Mesothelial cell of epicardium (in vitro differentiated cells): ENCODE measurements at regions not wholly inside any gene's neighbourhood (a gene's known extent, or its start where the extent isn't known, plus 50 kb on each side); places are given as distances from the start of the nearest gene placed in this dataset.
"Not testable (repeated sequence)": the region's sequence is repeated elsewhere in the genome, so short reads cannot be mapped to it uniquely, and the experiment has no call there.

Experiments
- DNase-seq, 2 experiments: peaks; one replicate each; pipeline ENCODE4 v3.0.0; 2021; ENCODE audit warnings: low spot score in 2 of 2; ENCODE audit not compliant: unreplicated experiment in 2 of 2
- H3K27ac Mint-ChIP-seq: 2 replicates; pipeline ENCODE4 v1.8.0; 2021; ENCODE audit warnings: mixed read lengths
- H3K27me3 Mint-ChIP-seq: 2 replicates; pipeline ENCODE4 v1.8.0; 2021; ENCODE audit warnings: low read depth, mixed read lengths
- H3K36me3 Mint-ChIP-seq: 2 replicates; pipeline ENCODE4 v1.8.0; 2021; ENCODE audit warnings: mixed read lengths
- H3K4me1 Mint-ChIP-seq: 2 replicates; pipeline ENCODE4 v1.8.0; 2021; ENCODE audit warnings: mixed read lengths
- H3K4me3 Mint-ChIP-seq: 2 replicates; pipeline ENCODE4 v1.8.0; 2021; ENCODE audit warnings: mild to moderate bottlenecking, moderate library complexity, mixed read lengths
- H3K9me3 Mint-ChIP-seq: 2 replicates; pipeline ENCODE4 v1.8.0; 2021; ENCODE audit warnings: mixed read lengths
- CTCF ChIP-seq: fragments of 200-600 bp; sonication (generic); IDR thresholded peaks from one replicate; pipeline ENCODE4 v1.5.0; 2021; ENCODE audit warnings: antibody characterized with exemption; ENCODE audit not compliant: unreplicated experiment

GRCh38 chr6:169363590-169363989 lies 109.9 kb upstream of the THBS2 start:
- peaks cover 7% of the 10 kb centered on the region for H3K27me3 Mint-ChIP-seq
- H3K4me3 Mint-ChIP-seq = no peak overlapping the region
- no peak overlapping the region for H3K27ac Mint-ChIP-seq
- H3K36me3 Mint-ChIP-seq = no peaks in the 10 kb centered on the region
- H3K9me3 Mint-ChIP-seq = peaks cover 4% of the 10 kb centered on the region
- TF ChIP-seq CTCF = no peak
- no peaks in the 10 kb centered on the region for H3K4me1 Mint-ChIP-seq
- no peak for DNase-seq

GRCh38 chr6:169362501-169363121 lies 109.0 kb upstream of the THBS2 start:
- H3K4me1 Mint-ChIP-seq = no peaks in the 10 kb centered on the region
- no peak overlapping the region for H3K4me3 Mint-ChIP-seq
- H3K36me3 Mint-ChIP-seq = no peaks in the 10 kb centered on the region
- peaks cover 4% of the 10 kb centered on the region for H3K9me3 Mint-ChIP-seq
- H3K27me3 Mint-ChIP-seq = peaks cover 6% of the 10 kb centered on the region
- no peak for TF ChIP-seq CTCF
- H3K27ac Mint-ChIP-seq = no peak overlapping the region
- no peak for DNase-seq

- not testable (repeated sequence) for DNase-seq, H3K27ac Mint-ChIP-seq, H3K4me3 Mint-ChIP-seq, H3K36me3 Mint-ChIP-seq, H3K4me1 Mint-ChIP-seq, H3K27me3 Mint-ChIP-seq
- peaks cover 40% of the 10 kb centered on the region for H3K9me3 Mint-ChIP-seq
These were observed 101.4 kb upstream of the THBS2 start for GRCh38 chr6:169355001-169355400.

GRCh38 chr6:169345146-169345545 lies 91.5 kb upstream of the THBS2 start:
- Mint-ChIP-seq H3K36me3 (no peaks in the 10 kb centered on the region), H3K4me1 (peaks cover 21% of the 10 kb centered on the region), H3K4me3 (no peak overlapping the region), H3K27me3 (no peaks in the 10 kb centered on the region), H3K9me3 (peaks cover 19% of the 10 kb centered on the region), H3K27ac (no peak overlapping the region)
- TF ChIP-seq CTCF = no peak
- DNase-seq = no peak

- Mint-ChIP-seq H3K36me3 (no peaks in the 10 kb centered on the region), H3K9me3 (peaks cover 17% of the 10 kb centered on the region), H3K4me3 (no peak overlapping the region), H3K27me3 (no peaks in the 10 kb centered on the region), H3K27ac (no peak overlapping the region), H3K4me1 (peaks cover 25% of the 10 kb centered on the region)
- no peak for DNase-seq
- no peak for TF ChIP-seq CTCF
These were observed 91.1 kb upstream of the THBS2 start for GRCh38 chr6:169344750-169345065.

GRCh38 chr6:169343886-169344749 lies 90.5 kb upstream of the THBS2 start:
- Mint-ChIP-seq H3K36me3 (no peaks in the 10 kb centered on the region), H3K4me1 (peaks cover 31% of the 10 kb centered on the region), H3K4me3 (no peak overlapping the region), H3K9me3 (peaks cover 11% of the 10 kb centered on the region), H3K27ac (no peak overlapping the region), H3K27me3 (no peaks in the 10 kb centered on the region)
- TF ChIP-seq CTCF = no peak
- DNase-seq = no peak
